ENCODE measurements at regions not wholly inside any gene's neighbourhood (a gene's known extent, or its start where the extent isn't known, plus 50 kb on each side); places are given as distances from the start of the nearest gene placed in this dataset.

DNA sequence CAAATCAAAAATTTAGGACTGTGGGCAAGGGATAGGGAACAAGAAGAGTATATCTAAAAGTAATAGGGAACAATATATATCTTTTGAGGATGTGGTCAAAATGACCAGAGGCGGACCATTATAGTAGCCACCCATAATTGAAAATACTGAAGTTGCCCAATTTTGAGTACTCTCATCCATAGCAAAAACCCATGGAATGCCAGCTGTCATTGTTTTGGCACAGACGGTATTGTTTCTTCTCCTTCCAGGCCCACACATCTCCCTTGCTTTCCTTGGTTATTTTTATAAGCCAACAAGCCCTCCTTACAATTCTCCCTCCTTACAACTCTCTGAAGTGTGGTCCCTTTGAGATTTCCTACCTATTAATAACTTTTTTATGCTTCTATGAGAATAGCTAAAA, 50.4 kb upstream of the RGMB start:
- H3K9me3 ChIP-seq (ENCODE audit: control insufficient read depth, insufficient read depth, low read length), result no peaks in the 10 kb centered on the region
- no peaks in the 10 kb centered on the region for H3K27me3 ChIP-seq (ENCODE audit: control insufficient read depth, insufficient read depth, low read length)
- 85% methylated on average over 2 of the region's 2 CpGs for WGBS (ENCODE audit: insufficient coverage)
- intact Hi-C loops (cut with micrococcal nuclease), result no loop called here
- Mint-ChIP-seq H3K27ac (no peak overlapping the region), H3K36me3 (no peaks in the 10 kb centered on the region), H3K4me1 (no peaks in the 10 kb centered on the region), H3K4me3 (no peak overlapping the region), H3K27me3 (ENCODE audit: low read depth in 2 of 2) (no peaks in the 10 kb centered on the region), H3K9me3 (peaks cover 0 to under 1% of the 10 kb centered on the region in 2 donors)
- no peak for TF ChIP-seq CTCF (IDR thresholded peaks at IDR 0.05)
- no peaks in the 10 kb centered on the region for H3K4me1 ChIP-seq (ENCODE audit: control insufficient read depth, insufficient read depth, low read length)
- H3K4me3 ChIP-seq (ENCODE audit: low read length), result no peak overlapping the region
- DNase-seq (no peak), ATAC-seq (no peak)
- H3K27ac ChIP-seq (ENCODE audit: low read length), result no peak overlapping the region
- H3K36me3 ChIP-seq (ENCODE audit: control insufficient read depth, insufficient read depth, low read length), result no peaks in the 10 kb centered on the region
